ENCODE measurements at regions not wholly inside any gene's neighbourhood (a gene's known extent, or its start where the extent isn't known, plus 50 kb on each side); places are given as distances from the start of the nearest gene placed in this dataset.
"Not testable (repeated sequence)": the region's sequence is repeated elsewhere in the genome, so short reads cannot be mapped to it uniquely, and the experiment has no call there.

DNA sequence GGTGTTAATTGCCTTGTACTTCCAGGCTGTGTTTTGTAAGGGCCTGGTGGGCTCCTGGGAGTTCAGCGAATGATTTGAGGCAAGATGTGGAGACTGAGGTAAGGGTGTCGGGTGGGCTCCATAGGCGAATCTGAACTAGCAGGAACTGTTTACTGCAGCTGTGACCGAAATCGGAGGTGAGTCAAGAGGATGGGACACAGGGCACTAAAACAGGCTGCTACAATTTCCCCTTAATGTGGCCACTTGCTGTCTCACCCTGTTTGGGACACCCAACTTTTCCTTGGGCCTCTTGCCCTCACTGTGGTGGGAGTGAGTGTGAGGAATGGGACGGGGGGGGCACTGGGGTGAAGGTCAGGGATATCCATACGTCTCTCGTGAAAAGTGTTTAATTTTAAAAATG lies 53.9 kb upstream of the MCUR1 start:
- no peak overlapping the region for H3K27ac Mint-ChIP-seq (ENCODE audit: unreplicated experiment)
- no peaks in the 10 kb centered on the region for H3K36me3 Mint-ChIP-seq (ENCODE audit: low read depth)
- H3K9me3 Mint-ChIP-seq (ENCODE audit: low read depth), result no peaks in the 10 kb centered on the region
- TF ChIP-seq, protein P1, sequence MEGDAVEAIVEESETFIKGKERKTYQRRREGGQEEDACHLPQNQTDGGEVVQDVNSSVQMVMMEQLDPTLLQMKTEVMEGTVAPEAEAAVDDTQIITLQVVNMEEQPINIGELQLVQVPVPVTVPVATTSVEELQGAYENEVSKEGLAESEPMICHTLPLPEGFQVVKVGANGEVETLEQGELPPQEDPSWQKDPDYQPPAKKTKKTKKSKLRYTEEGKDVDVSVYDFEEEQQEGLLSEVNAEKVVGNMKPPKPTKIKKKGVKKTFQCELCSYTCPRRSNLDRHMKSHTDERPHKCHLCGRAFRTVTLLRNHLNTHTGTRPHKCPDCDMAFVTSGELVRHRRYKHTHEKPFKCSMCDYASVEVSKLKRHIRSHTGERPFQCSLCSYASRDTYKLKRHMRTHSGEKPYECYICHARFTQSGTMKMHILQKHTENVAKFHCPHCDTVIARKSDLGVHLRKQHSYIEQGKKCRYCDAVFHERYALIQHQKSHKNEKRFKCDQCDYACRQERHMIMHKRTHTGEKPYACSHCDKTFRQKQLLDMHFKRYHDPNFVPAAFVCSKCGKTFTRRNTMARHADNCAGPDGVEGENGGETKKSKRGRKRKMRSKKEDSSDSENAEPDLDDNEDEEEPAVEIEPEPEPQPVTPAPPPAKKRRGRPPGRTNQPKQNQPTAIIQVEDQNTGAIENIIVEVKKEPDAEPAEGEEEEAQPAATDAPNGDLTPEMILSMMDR (IDR thresholded peaks at IDR 0.05), result no peak
- no peak overlapping the region for H3K4me3 Mint-ChIP-seq (ENCODE audit: unreplicated experiment)
- peaks cover 6% of the 10 kb centered on the region for H3K4me1 Mint-ChIP-seq (ENCODE audit: low read depth)
- DNase-seq (ENCODE audit: low spot score), result no peak
- H3K27me3 Mint-ChIP-seq (ENCODE audit: low read depth), result peaks cover 3% of the 10 kb centered on the region

DNA sequence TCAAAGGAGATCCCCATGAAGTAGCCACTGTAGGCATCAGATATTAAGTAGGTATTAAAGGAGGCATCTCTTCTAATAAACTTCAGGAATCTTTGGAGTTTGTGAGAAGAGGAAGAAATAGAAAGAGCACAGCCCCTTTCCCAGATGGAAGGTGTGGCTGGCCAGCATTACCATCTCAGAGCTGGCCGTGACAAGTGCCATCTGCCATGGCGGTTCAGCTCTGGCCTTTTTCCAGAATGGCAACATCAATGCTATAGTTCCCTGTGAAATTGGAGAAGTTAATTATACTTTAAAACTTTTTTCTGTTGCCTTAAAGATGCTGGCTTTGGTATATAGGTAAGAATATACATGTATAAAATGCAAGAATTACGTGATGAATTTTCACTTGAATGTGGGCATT lies 51.9 kb upstream of the MCUR1 start:
- DNase-seq (ENCODE audit: low spot score), result no peak
- Mint-ChIP-seq H3K27me3 (ENCODE audit: low read depth) (peaks cover 3% of the 10 kb centered on the region), H3K36me3 (ENCODE audit: low read depth) (no peaks in the 10 kb centered on the region), H3K9me3 (ENCODE audit: low read depth) (peaks cover 4% of the 10 kb centered on the region), H3K4me1 (ENCODE audit: low read depth) (peaks cover 2% of the 10 kb centered on the region), H3K27ac (ENCODE audit: unreplicated experiment) (no peak overlapping the region), H3K4me3 (ENCODE audit: unreplicated experiment) (no peak overlapping the region)
- TF ChIP-seq, protein P1 (IDR thresholded peaks at IDR 0.05), result no peak

DNA sequence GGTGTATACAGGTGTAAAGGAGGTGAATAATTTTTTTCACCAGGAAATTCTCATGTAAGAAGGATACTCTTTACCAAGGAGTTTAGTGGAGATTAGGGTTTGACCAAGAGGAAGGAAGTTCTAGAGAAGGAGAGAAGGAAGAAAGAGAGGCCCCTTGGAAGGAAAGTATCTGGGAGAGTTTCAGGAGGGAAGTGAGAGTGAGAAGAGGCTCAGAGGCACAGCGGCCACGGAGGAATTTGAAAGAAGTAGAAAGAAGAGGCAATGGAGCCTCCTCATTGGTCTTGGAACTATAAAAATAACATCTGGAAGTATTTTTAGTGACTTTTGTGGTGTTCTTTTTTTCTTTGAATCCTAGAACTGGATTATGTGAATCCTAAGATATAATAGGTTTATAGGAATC lies 50.8 kb upstream of the MCUR1 start:
- DNase-seq (ENCODE audit: low spot score), result no peak

DNA sequence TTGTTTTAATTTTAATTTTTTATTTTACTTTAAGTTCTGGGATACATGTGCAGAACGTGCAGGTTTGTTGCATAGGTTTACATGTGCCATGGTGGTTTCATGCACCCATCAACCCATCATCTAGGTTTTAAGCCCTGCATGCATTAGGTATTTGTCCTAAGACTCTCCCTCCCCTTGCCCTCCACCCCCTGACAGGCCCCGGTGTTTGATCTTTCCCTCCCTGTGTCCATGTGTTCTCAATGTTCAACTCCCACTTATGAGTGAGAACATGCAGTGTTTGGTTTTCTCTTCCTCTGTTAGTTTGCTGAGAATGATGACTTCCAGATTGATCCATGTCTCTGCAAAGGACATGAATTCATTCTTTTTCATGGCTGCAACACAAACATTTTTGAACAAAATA lies 50.3 kb upstream of the MCUR1 start:
- not testable (repeated sequence) for H3K4me1 Mint-ChIP-seq (ENCODE audit: low read depth); H3K27ac Mint-ChIP-seq (ENCODE audit: unreplicated experiment); H3K27me3 Mint-ChIP-seq (ENCODE audit: low read depth); H3K9me3 Mint-ChIP-seq (ENCODE audit: low read depth); DNase-seq (ENCODE audit: low spot score); H3K36me3 Mint-ChIP-seq (ENCODE audit: low read depth); H3K4me3 Mint-ChIP-seq (ENCODE audit: unreplicated experiment)

More for the DNA sequence above, 50.8 kb upstream of the MCUR1 start:
- Mint-ChIP-seq H3K36me3 (ENCODE audit: low read depth) (no peaks in the 10 kb centered on the region), H3K4me1 (ENCODE audit: low read depth) (peaks cover 2% of the 10 kb centered on the region), H3K4me3 (ENCODE audit: unreplicated experiment) (no peak overlapping the region), H3K27me3 (ENCODE audit: low read depth) (no peaks in the 10 kb centered on the region), H3K27ac (ENCODE audit: unreplicated experiment) (no peak overlapping the region), H3K9me3 (ENCODE audit: low read depth) (peaks cover 4% of the 10 kb centered on the region)
- TF ChIP-seq, protein P1 (IDR thresholded peaks at IDR 0.05), result no peak
